ENCODE measurements at regions not wholly inside any gene's neighbourhood (a gene's known extent, or its start where the extent isn't known, plus 50 kb on each side); places are given as distances from the start of the nearest gene placed in this dataset.

- no peaks in the 10 kb centered on the region for H3F3A ChIP-seq (replicated peaks; ENCODE audit: insufficient read depth)
- CTCF ChIA-PET = no interaction called here
- H2AFZ ChIP-seq (ENCODE audit: low read depth) = no peak overlapping the region
Observed at GRCh38 chr3:1623896-1624295, 474.8 kb upstream of the CNTN4 start.

More at GRCh38 chr3:1623896-1624295, 474.8 kb upstream of the CNTN4 start:
- Histone ChIP-seq H3K27ac (ENCODE audit: low read depth in 2 of 2, low read length in 1 of 2) (no peak overlapping the region), H4K20me1 (ENCODE audit: insufficient read depth) (no peaks in the 10 kb centered on the region), H3K4me2 (no peak overlapping the region), H3K4me1 (ENCODE audit: control insufficient read depth in 1 of 2, insufficient read depth in 2 of 2, low read depth in 1 of 2, low read length in 1 of 2) (no peaks in the 10 kb centered on the region; a peak in 1 of 4 replicates), H3K9me2 (no peaks in the 10 kb centered on the region), H3K36me3 (replicated peaks in 1 of 2; ENCODE audit: control insufficient read depth in 1 of 2, insufficient read depth in 2 of 2, low read length in 1 of 2) (no peaks in the 10 kb centered on the region), H3K27me3 (ENCODE audit: insufficient read depth) (no peaks in the 10 kb centered on the region), H3K79me2 (ENCODE audit: insufficient read depth) (no peaks in the 10 kb centered on the region), H3K9me3 (peaks cover 5% of the 10 kb centered on the region; the same call in 1 of the 2 replicates), H3K9ac (no peak overlapping the region), H3K4me3 (ENCODE audit: low read depth in 2 of 2, low read length in 1 of 2) (no peak overlapping the region)
- WGBS (ENCODE audit: low lambda C conversion rate) = 43% methylated on average over 2 of the region's 2 CpGs
- DNase-seq = no peak
- TF ChIP-seq IRF3 (IDR thresholded peaks at IDR 0.05; ENCODE audit: low read depth, low read length) (no peak), REST (IDR thresholded peaks at IDR 0.05; ENCODE audit: low read depth, low read length) (no peak), TAF1 (IDR thresholded peaks at IDR 0.05; ENCODE audit: borderline replicate concordance, low read depth, low read length) (no peak), MXI1 (IDR thresholded peaks at IDR 0.05; ENCODE audit: low read depth, low read length) (no peak), TCF12 (IDR thresholded peaks at IDR 0.05) (no peak), FOSL2 (IDR thresholded peaks at IDR 0.05; ENCODE audit: borderline replicate concordance, low read depth) (no peak), RCOR1 (IDR thresholded peaks at IDR 0.05; ENCODE audit: low read length) (no peak), RFX5 (IDR thresholded peaks at IDR 0.05; ENCODE audit: low read length) (no peak), USF1 (IDR thresholded peaks at IDR 0.05; ENCODE audit: borderline replicate concordance, low read depth) (no peak), PBX3 (IDR thresholded peaks at IDR 0.05) (no peak), GATA2 (CRISPR knock-in tag; IDR thresholded peaks at IDR 0.05) (no peak), FOXJ3 (CRISPR knock-in tag; IDR thresholded peaks at IDR 0.05) (no peak), POLR2AphosphoS5 (IDR thresholded peaks at IDR 0.05; ENCODE audit: low read depth, low read length) (no peak)
- POLR2A ChIA-PET = no interaction called here
